ENCODE measurements at regions not wholly inside any gene's neighbourhood (a gene's known extent, or its start where the extent isn't known, plus 50 kb on each side); places are given as distances from the start of the nearest gene placed in this dataset.

DNA sequence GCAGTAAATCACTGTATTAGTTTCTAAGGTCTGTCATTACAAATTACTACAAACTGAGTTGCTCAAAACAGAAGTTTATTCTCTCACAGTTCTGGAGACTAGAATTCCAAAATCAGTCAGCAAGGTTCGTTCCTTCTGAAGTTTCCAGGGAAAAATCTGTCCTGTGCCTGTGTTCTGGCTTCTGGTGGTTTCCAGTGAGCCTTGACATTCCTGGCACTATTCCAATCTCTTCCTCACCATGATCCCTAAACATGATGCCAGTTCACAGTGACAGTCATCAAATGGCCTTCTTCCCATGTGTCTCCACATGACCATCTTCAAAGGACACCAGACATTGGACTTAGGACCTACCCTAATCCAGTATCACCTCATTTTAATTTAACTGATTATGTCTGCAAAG is 351.4 kb downstream of the PLK2 start:
- peaks cover 0 to 3% (median 0%) of the 10 kb centered on the region in 4 donors for H3K27me3 ChIP-seq (ENCODE audit: control insufficient read depth in 4 of 4, insufficient read depth in 4 of 4, low read length in 3 of 4)
- WGBS, result 76% methylated on average over 1 of the region's 1 CpG
- no peaks in the 10 kb centered on the region for H3K4me1 ChIP-seq (ENCODE audit: control insufficient read depth in 4 of 4, insufficient read depth in 4 of 4, low read length in 3 of 4)
- no peak overlapping the region for H3K9ac ChIP-seq (ENCODE audit: low read depth in 1 of 2, low read length in 2 of 2)
- DNase-seq (ENCODE audit: low spot score), result no peak
- no peak for TF ChIP-seq TAF1 (conservative IDR thresholded peaks at IDR 0.05)
- TF ChIP-seq JUND (IDR thresholded peaks at IDR 0.05), result no peak
- TF ChIP-seq HNF4G (IDR thresholded peaks at IDR 0.05), result no peak
- TF ChIP-seq FOXA2 (IDR thresholded peaks at IDR 0.05), result no peak
- TF ChIP-seq, protein P1, sequence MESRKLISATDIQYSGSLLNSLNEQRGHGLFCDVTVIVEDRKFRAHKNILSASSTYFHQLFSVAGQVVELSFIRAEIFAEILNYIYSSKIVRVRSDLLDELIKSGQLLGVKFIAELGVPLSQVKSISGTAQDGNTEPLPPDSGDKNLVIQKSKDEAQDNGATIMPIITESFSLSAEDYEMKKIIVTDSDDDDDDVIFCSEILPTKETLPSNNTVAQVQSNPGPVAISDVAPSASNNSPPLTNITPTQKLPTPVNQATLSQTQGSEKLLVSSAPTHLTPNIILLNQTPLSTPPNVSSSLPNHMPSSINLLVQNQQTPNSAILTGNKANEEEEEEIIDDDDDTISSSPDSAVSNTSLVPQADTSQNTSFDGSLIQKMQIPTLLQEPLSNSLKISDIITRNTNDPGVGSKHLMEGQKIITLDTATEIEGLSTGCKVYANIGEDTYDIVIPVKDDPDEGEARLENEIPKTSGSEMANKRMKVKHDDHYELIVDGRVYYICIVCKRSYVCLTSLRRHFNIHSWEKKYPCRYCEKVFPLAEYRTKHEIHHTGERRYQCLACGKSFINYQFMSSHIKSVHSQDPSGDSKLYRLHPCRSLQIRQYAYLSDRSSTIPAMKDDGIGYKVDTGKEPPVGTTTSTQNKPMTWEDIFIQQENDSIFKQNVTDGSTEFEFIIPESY (IDR thresholded peaks at IDR 0.05), result no peak
- no peak for TF ChIP-seq RAD21 (IDR thresholded peaks at IDR 0.05)
- TF ChIP-seq, protein P2, sequence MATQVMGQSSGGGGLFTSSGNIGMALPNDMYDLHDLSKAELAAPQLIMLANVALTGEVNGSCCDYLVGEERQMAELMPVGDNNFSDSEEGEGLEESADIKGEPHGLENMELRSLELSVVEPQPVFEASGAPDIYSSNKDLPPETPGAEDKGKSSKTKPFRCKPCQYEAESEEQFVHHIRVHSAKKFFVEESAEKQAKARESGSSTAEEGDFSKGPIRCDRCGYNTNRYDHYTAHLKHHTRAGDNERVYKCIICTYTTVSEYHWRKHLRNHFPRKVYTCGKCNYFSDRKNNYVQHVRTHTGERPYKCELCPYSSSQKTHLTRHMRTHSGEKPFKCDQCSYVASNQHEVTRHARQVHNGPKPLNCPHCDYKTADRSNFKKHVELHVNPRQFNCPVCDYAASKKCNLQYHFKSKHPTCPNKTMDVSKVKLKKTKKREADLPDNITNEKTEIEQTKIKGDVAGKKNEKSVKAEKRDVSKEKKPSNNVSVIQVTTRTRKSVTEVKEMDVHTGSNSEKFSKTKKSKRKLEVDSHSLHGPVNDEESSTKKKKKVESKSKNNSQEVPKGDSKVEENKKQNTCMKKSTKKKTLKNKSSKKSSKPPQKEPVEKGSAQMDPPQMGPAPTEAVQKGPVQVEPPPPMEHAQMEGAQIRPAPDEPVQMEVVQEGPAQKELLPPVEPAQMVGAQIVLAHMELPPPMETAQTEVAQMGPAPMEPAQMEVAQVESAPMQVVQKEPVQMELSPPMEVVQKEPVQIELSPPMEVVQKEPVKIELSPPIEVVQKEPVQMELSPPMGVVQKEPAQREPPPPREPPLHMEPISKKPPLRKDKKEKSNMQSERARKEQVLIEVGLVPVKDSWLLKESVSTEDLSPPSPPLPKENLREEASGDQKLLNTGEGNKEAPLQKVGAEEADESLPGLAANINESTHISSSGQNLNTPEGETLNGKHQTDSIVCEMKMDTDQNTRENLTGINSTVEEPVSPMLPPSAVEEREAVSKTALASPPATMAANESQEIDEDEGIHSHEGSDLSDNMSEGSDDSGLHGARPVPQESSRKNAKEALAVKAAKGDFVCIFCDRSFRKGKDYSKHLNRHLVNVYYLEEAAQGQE (IDR thresholded peaks at IDR 0.05), result no peak
- TF ChIP-seq, protein P3, sequence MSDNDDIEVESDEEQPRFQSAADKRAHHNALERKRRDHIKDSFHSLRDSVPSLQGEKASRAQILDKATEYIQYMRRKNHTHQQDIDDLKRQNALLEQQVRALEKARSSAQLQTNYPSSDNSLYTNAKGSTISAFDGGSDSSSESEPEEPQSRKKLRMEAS (IDR thresholded peaks at IDR 0.05), result no peak
- TF ChIP-seq YY1 (IDR thresholded peaks at IDR 0.05), result no peak
- no peak for TF ChIP-seq EGR1 (IDR thresholded peaks at IDR 0.05; ENCODE audit: low read depth in 2 of 2)
- TF ChIP-seq, protein P4, sequence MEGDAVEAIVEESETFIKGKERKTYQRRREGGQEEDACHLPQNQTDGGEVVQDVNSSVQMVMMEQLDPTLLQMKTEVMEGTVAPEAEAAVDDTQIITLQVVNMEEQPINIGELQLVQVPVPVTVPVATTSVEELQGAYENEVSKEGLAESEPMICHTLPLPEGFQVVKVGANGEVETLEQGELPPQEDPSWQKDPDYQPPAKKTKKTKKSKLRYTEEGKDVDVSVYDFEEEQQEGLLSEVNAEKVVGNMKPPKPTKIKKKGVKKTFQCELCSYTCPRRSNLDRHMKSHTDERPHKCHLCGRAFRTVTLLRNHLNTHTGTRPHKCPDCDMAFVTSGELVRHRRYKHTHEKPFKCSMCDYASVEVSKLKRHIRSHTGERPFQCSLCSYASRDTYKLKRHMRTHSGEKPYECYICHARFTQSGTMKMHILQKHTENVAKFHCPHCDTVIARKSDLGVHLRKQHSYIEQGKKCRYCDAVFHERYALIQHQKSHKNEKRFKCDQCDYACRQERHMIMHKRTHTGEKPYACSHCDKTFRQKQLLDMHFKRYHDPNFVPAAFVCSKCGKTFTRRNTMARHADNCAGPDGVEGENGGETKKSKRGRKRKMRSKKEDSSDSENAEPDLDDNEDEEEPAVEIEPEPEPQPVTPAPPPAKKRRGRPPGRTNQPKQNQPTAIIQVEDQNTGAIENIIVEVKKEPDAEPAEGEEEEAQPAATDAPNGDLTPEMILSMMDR (IDR thresholded peaks at IDR 0.05; ENCODE audit: low read depth, low read length, missing input control), result no peak
- TF ChIP-seq SP1 (IDR thresholded peaks at IDR 0.05), result no peak
- TF ChIP-seq HNF4A (conservative IDR thresholded peaks at IDR 0.05), result no peak
- TF ChIP-seq, protein P5, sequence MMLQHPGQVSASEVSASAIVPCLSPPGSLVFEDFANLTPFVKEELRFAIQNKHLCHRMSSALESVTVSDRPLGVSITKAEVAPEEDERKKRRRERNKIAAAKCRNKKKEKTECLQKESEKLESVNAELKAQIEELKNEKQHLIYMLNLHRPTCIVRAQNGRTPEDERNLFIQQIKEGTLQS (IDR thresholded peaks at IDR 0.05), result no peak
- TF ChIP-seq FOXA1 (IDR thresholded peaks at IDR 0.05), result no peak
- TF ChIP-seq GABPA (IDR thresholded peaks at IDR 0.05 in 1 of 2, conservative IDR thresholded peaks at IDR 0.05 in 1 of 2), result no peak
- no peak for TF ChIP-seq NR2F2 (IDR thresholded peaks at IDR 0.05)
- TF ChIP-seq RXRA (IDR thresholded peaks at IDR 0.05), result no peak
- no peaks in the 10 kb centered on the region for H3K9me3 ChIP-seq (ENCODE audit: control insufficient read depth in 4 of 4, low read length in 3 of 4)
- no peak overlapping the region for H3K27ac ChIP-seq (ENCODE audit: low read depth in 1 of 2, low read length in 2 of 2)
- no peak overlapping the region for H3K4me3 ChIP-seq (ENCODE audit: low read depth in 1 of 3, low read length in 3 of 3)
- H3K36me3 ChIP-seq (ENCODE audit: control insufficient read depth in 4 of 4, insufficient read depth in 3 of 4, low read depth in 1 of 4, low read length in 3 of 4), result no peaks in the 10 kb centered on the region

Data from liver (tissue), 8 donors.